H9 (cell line): ENCODE measurements at regions not wholly inside any gene's neighbourhood (a gene's known extent, or its start where the extent isn't known, plus 50 kb on each side); places are given as distances from the start of the nearest gene placed in this dataset.

ENCODE experiments used
- DNase-seq: peaks from one replicate; pipeline ENCODE4 v3.0.0-alpha.2; 2017
- H2AFZ ChIP-seq: one replicate; pipeline ENCODE4 v1.6.1; 2013; ENCODE audit warnings: mild to moderate bottlenecking, low read length, control low read depth, moderate library complexity
- H2AK5ac ChIP-seq: 2 replicates; pipeline ENCODE4 v1.6.1; 2013; ENCODE audit warnings: low read length, control low read depth, mixed read lengths; ENCODE audit not compliant: insufficient read length
- H2BK120ac ChIP-seq: one replicate; pipeline ENCODE4 v1.6.1; 2013; ENCODE audit warnings: low read depth, mild to moderate bottlenecking, low read length, control low read depth, inconsistent platforms; ENCODE audit not compliant: poor library complexity, severe bottlenecking
- H2BK12ac ChIP-seq: 2 replicates; pipeline ENCODE4 v1.6.1; 2013; ENCODE audit warnings: low read length, control low read depth, mixed read lengths, low read depth; ENCODE audit not compliant: insufficient read length
- H2BK15ac ChIP-seq: 2 replicates; pipeline ENCODE4 v1.6.1; 2013; ENCODE audit warnings: low read depth, low read length, control low read depth
- H2BK20ac ChIP-seq: one replicate; pipeline ENCODE4 v1.6.1; 2013; ENCODE audit warnings: low read depth, mild to moderate bottlenecking, low read length, control low read depth, inconsistent platforms; ENCODE audit not compliant: poor library complexity, severe bottlenecking
- H2BK5ac ChIP-seq: 2 replicates; pipeline ENCODE4 v1.6.1; 2013; ENCODE audit warnings: low read length, control low read depth, mixed read lengths; ENCODE audit not compliant: insufficient read length
- H3K14ac ChIP-seq: 2 replicates; pipeline ENCODE4 v1.6.1; 2013; ENCODE audit warnings: low read length, control low read depth; ENCODE audit not compliant: insufficient read depth
- H3K18ac ChIP-seq: 2 replicates; pipeline ENCODE4 v1.6.1; 2013; ENCODE audit warnings: low read depth, mild to moderate bottlenecking, mixed read lengths, low read length, control low read depth; ENCODE audit not compliant: insufficient read length
- H3K23ac ChIP-seq: 2 replicates; pipeline ENCODE4 v1.6.1; 2013; ENCODE audit warnings: low read length, control low read depth, mixed read lengths, low read depth; ENCODE audit not compliant: insufficient read length
- H3K23me2 ChIP-seq: 2 replicates; pipeline ENCODE4 v1.6.1; 2013; ENCODE audit warnings: low read depth, mild to moderate bottlenecking, mixed read lengths, low read length, control low read depth; ENCODE audit not compliant: insufficient read length, poor library complexity, severe bottlenecking
- H3K27ac ChIP-seq: 2 replicates; pipeline ENCODE4 v1.5.1; 2013; ENCODE audit warnings: low read length, control low read depth, mixed read lengths, low read depth; ENCODE audit not compliant: insufficient read length
- H3K27me3 ChIP-seq: 2 replicates; pipeline ENCODE4 v1.6.1; 2013; ENCODE audit warnings: low read length, control low read depth, inconsistent platforms; ENCODE audit not compliant: insufficient read depth
- H3K4ac ChIP-seq: 2 replicates; pipeline ENCODE4 v1.6.1; 2013; ENCODE audit warnings: low read depth, mild to moderate bottlenecking, control low read depth, inconsistent platforms, low read length, moderate library complexity
- H3K4me1 ChIP-seq: 2 replicates; pipeline ENCODE4 v1.6.1; 2013; ENCODE audit warnings: low read length, control low read depth, inconsistent platforms; ENCODE audit not compliant: insufficient read depth
- H3K4me2 ChIP-seq: 2 replicates; pipeline ENCODE4 v1.6.1; 2013; ENCODE audit warnings: low read length, control low read depth, mixed read lengths; ENCODE audit not compliant: insufficient read length, insufficient read depth
- H3K56ac ChIP-seq: 2 replicates; pipeline ENCODE4 v1.6.1; 2013; ENCODE audit warnings: low read depth, mild to moderate bottlenecking, mixed read lengths, low read length, control low read depth; ENCODE audit not compliant: insufficient read length
- H3K79me1 ChIP-seq: 2 replicates; pipeline ENCODE4 v1.6.1; 2013; ENCODE audit warnings: low read depth, mild to moderate bottlenecking, moderate library complexity, low read length, control low read depth, inconsistent platforms; ENCODE audit not compliant: insufficient read depth, poor library complexity, severe bottlenecking
- H3K79me2 ChIP-seq: 2 replicates; pipeline ENCODE4 v1.6.1; 2013; ENCODE audit warnings: low read length, control low read depth, inconsistent platforms; ENCODE audit not compliant: insufficient read depth
- H3K9ac ChIP-seq: 2 replicates; pipeline ENCODE4 v1.6.1; 2013; ENCODE audit warnings: low read length, control low read depth, mixed read lengths; ENCODE audit not compliant: insufficient read length; ENCODE audit errors: extremely low read depth
- H3K9me3 ChIP-seq: one replicate; pipeline ENCODE4 v1.6.1; 2013; ENCODE audit warnings: low read depth, low read length, inconsistent platforms; ENCODE audit not compliant: control insufficient read depth
- H3T11ph ChIP-seq: one replicate; pipeline ENCODE4 v1.6.1; 2013; ENCODE audit warnings: mild to moderate bottlenecking, low read length, control low read depth, inconsistent platforms
- H4K20me1 ChIP-seq: one replicate; pipeline ENCODE4 v1.6.1; 2013; ENCODE audit not compliant: control insufficient read depth, insufficient read length, insufficient read depth
- H4K5ac ChIP-seq: 2 replicates; pipeline ENCODE4 v1.6.1; 2013; ENCODE audit warnings: low read depth, mild to moderate bottlenecking, mixed read lengths, low read length, control low read depth; ENCODE audit not compliant: insufficient read length
- H4K8ac ChIP-seq: replicated peaks from 2 replicates; pipeline ENCODE4 v1.6.1; 2013; ENCODE audit warnings: low read length, control low read depth, mixed read lengths, low read depth; ENCODE audit not compliant: insufficient read length
- H4K91ac ChIP-seq: 2 replicates; pipeline ENCODE4 v1.6.1; 2013; ENCODE audit warnings: low read depth, mild to moderate bottlenecking, moderate library complexity, mixed read lengths, low read length, control low read depth; ENCODE audit not compliant: insufficient read length
- H3K27ac Mint-ChIP-seq, 3 experiments: 2 replicates in 2 of 3; 3 replicates in 1 of 3; pipeline ENCODE4 v1.8.0; 2020 to 2021; ENCODE audit warnings: mixed read lengths in 3 of 3, mild to moderate bottlenecking in 1 of 3, moderate library complexity in 1 of 3
- H3K27me3 Mint-ChIP-seq: 2 replicates; pipeline ENCODE4 v1.8.0; 2021; ENCODE audit warnings: low read depth, mild to moderate bottlenecking, moderate library complexity, mixed read lengths
- H3K36me3 Mint-ChIP-seq, 3 experiments: 2 replicates in 2 of 3; 3 replicates in 1 of 3; pipeline ENCODE4 v1.8.0; 2020 to 2021; ENCODE audit warnings: low read depth in 3 of 3, mixed read lengths in 3 of 3; ENCODE audit not compliant: insufficient read depth in 1 of 3
- H3K4me1 Mint-ChIP-seq, 2 experiments: 2 replicates each; pipeline ENCODE4 v1.8.0; 2020; ENCODE audit warnings: mixed read lengths in 2 of 2
- H3K4me3 Mint-ChIP-seq, 2 experiments: 2 replicates in 1 of 2; 3 replicates in 1 of 2; pipeline ENCODE4 v1.8.0; 2020 to 2021; ENCODE audit warnings: mild to moderate bottlenecking in 2 of 2, mixed read lengths in 2 of 2, moderate library complexity in 1 of 2
- H3K9me3 Mint-ChIP-seq, 2 experiments: 2 replicates in 1 of 2; 3 replicates in 1 of 2; pipeline ENCODE4 v1.8.0; 2020; ENCODE audit warnings: mild to moderate bottlenecking in 2 of 2, mixed read lengths in 2 of 2, moderate library complexity in 1 of 2
- WGBS: extraction: QIAGEN DNeasy Blood & Tissue Kit; methylation state at CpG from one replicate; pipeline ENCODE4 v1.1.7; 2013; ENCODE audit warnings: missing lambda C conversion rate, low lambda C conversion rate, mixed read lengths; ENCODE audit not compliant: insufficient read length; ENCODE audit errors: extremely low coverage; 5-methylcytosine and 5-hydroxymethylcytosine counted together
- TF ChIP-seq, protein P1 (sequence below): fragments of 200-600 bp; sonication (generic); conservative IDR thresholded peaks from 3 replicates; pipeline ENCODE4 v1.8.0; 2021; ENCODE audit warnings: antibody characterized with exemption, mild to moderate bottlenecking

GRCh38 chr18:76051396-76052226 lies 443.4 kb downstream of the ZNF516 start:
- Histone ChIP-seq H3T11ph (no peak overlapping the region), H3K4me1 (no peaks in the 10 kb centered on the region), H3K4me2 (no peak overlapping the region), H3K18ac (no peak overlapping the region), H3K4ac (no peak overlapping the region), H4K91ac (no peak overlapping the region), H4K20me1 (no peaks in the 10 kb centered on the region), H2AFZ (no peak overlapping the region), H2BK5ac (no peak overlapping the region), H2AK5ac (no peak overlapping the region), H3K56ac (no peak overlapping the region), H3K23me2 (no peaks in the 10 kb centered on the region), H4K8ac (no peak overlapping the region), H3K27me3 (no peaks in the 10 kb centered on the region), H2BK15ac (no peak overlapping the region), H3K9me3 (no peaks in the 10 kb centered on the region), H4K5ac (no peak overlapping the region), H3K79me1 (no peaks in the 10 kb centered on the region), H3K14ac (no peak overlapping the region), H2BK120ac (no peak overlapping the region), H3K9ac (no peak overlapping the region), H2BK12ac (no peak overlapping the region), H3K23ac (no peak overlapping the region), H3K27ac (no peak overlapping the region), H2BK20ac (no peak overlapping the region), H3K79me2 (no peaks in the 10 kb centered on the region)
- Mint-ChIP-seq H3K9me3 (no peaks in the 10 kb centered on the region; a peak in 1 of 5 replicates), H3K36me3 (no peaks in the 10 kb centered on the region), H3K27me3 (no peaks in the 10 kb centered on the region), H3K4me3 (no peak overlapping the region), H3K27ac (no peak overlapping the region), H3K4me1 (peaks cover 11 to 12% of the 10 kb centered on the region in 2 experiments; a peak in 3 of 4 replicates)
- WGBS = no CpG with 5 or more reads among the region's 14 CpGs
- TF ChIP-seq, protein P1, sequence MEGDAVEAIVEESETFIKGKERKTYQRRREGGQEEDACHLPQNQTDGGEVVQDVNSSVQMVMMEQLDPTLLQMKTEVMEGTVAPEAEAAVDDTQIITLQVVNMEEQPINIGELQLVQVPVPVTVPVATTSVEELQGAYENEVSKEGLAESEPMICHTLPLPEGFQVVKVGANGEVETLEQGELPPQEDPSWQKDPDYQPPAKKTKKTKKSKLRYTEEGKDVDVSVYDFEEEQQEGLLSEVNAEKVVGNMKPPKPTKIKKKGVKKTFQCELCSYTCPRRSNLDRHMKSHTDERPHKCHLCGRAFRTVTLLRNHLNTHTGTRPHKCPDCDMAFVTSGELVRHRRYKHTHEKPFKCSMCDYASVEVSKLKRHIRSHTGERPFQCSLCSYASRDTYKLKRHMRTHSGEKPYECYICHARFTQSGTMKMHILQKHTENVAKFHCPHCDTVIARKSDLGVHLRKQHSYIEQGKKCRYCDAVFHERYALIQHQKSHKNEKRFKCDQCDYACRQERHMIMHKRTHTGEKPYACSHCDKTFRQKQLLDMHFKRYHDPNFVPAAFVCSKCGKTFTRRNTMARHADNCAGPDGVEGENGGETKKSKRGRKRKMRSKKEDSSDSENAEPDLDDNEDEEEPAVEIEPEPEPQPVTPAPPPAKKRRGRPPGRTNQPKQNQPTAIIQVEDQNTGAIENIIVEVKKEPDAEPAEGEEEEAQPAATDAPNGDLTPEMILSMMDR = no peak
- no peak for DNase-seq
